ENCODE measurements at regions not wholly inside any gene's neighbourhood (a gene's known extent, or its start where the extent isn't known, plus 50 kb on each side); places are given as distances from the start of the nearest gene placed in this dataset.

DNA sequence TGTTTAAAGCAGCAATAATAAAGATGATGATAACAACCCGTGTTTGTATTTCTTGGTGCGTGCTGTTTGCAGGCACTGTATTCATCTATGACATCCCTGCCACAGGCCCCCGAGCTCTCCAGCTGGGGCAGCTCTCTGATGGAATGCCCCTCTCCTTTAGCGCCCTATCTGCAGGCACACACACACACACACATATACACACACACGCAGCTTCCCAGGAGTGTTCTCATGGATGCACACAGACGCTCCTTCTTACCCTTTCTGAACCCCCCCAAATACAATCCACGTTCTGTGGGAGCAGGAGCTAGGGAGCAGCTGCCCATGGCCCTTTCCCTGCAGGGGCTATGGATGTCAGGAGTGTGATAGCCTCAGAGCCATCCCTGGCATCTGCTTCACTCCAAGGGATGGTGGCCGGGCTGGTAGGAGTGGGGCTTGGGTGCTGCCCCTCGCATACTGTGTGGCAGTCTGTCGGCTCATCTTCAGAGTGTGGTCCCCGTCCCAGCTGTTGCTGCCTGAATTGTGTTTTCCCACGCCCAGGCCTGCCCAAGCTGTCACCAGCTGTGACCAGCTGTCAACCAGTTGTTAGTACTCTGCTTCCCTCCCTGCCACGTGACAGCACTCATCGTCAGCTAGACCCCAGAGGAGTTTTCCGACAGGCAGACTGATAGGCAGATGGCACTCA, 50.8 kb upstream of the MYCN start:
- DNase-seq (ENCODE audit: low read depth): no peak

DNA sequence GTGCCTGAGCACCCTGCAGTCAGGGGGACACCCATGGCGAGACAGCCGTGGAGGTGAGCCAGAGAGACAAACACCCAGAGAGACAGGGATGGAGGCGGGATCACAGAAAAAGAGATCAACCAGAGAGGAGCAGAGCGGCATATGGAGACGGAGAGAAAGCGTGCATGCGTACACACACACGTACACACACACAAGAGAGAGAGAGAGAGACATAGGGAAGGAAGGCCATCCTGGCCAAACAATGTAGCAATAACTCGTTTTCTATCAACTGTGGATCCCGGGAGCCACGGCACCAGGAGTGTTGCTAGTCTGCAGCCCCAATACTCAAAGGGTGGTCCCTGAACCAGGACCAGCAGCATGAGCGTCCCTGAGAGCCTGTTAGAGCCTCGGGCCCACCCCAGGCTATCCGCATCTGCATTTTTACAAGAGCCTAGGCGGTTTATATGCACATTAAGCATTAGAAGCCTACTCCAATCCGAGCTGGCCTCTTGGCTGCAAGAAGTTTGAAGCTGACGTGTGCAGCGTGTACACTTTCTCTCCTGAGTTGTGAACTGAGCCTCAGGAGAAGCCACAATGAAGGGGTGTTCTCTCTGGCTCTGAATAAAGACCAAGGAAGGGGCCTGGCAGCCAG, 50.1 kb upstream of the MYCN start:
- no peak for DNase-seq (ENCODE audit: low read depth)

Data from GM04504 (cell line).